Neural crest cell (in vitro differentiated cells): ENCODE measurements at regions not wholly inside any gene's neighbourhood (a gene's known extent, or its start where the extent isn't known, plus 50 kb on each side); places are given as distances from the start of the nearest gene placed in this dataset.

Experiments
- DNase-seq: peaks from one replicate; pipeline ENCODE4 v3.0.0; 2021; ENCODE audit warnings: low read depth, mixed read lengths, low spot score
- H3K27ac Mint-ChIP-seq: one replicate; pipeline ENCODE4 v1.8.0; 2021; ENCODE audit warnings: mild to moderate bottlenecking, mixed read lengths; ENCODE audit not compliant: unreplicated experiment
- H3K27me3 Mint-ChIP-seq: 2 replicates; pipeline ENCODE4 v1.8.0; 2021; ENCODE audit warnings: low read depth, mild to moderate bottlenecking, mixed read lengths
- H3K36me3 Mint-ChIP-seq: 2 replicates; pipeline ENCODE4 v1.8.0; 2021; ENCODE audit warnings: low read depth, mild to moderate bottlenecking, mixed read lengths
- H3K4me1 Mint-ChIP-seq: 2 replicates; pipeline ENCODE4 v1.8.0; 2021; ENCODE audit warnings: mixed read lengths
- H3K4me3 Mint-ChIP-seq: one replicate; pipeline ENCODE4 v1.8.0; 2021; ENCODE audit warnings: mild to moderate bottlenecking, mixed read lengths
- H3K9me3 Mint-ChIP-seq: 2 replicates; pipeline ENCODE4 v1.8.0; 2021; ENCODE audit warnings: mixed read lengths
- TF ChIP-seq, protein P1 (sequence below): fragments of 200-600 bp; sonication (generic); conservative IDR thresholded peaks from 2 replicates; pipeline ENCODE4 v1.5.0; 2021; ENCODE audit warnings: antibody characterized with exemption, mild to moderate bottlenecking

DNA sequence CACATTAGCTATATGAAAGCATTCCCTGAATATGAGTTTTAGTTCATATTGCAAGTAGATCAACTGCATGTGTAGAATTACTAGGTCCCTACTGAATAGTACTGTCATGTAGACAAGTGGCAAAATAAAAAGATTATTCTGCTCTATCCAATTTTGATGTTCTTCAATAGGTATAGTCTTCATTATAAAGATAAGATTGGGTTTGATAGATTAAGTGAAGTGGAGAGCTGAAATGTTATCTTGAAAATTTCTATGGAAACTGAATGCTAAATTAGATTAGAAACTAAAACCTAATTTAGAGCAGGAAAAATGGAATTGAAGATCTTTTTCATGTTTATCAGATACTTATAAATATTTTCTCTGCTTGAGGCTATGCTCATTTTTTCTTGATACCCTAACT, 1610.0 kb downstream of the BRINP3 start:
- H3K27ac Mint-ChIP-seq = no peak overlapping the region
- TF ChIP-seq, protein P1, sequence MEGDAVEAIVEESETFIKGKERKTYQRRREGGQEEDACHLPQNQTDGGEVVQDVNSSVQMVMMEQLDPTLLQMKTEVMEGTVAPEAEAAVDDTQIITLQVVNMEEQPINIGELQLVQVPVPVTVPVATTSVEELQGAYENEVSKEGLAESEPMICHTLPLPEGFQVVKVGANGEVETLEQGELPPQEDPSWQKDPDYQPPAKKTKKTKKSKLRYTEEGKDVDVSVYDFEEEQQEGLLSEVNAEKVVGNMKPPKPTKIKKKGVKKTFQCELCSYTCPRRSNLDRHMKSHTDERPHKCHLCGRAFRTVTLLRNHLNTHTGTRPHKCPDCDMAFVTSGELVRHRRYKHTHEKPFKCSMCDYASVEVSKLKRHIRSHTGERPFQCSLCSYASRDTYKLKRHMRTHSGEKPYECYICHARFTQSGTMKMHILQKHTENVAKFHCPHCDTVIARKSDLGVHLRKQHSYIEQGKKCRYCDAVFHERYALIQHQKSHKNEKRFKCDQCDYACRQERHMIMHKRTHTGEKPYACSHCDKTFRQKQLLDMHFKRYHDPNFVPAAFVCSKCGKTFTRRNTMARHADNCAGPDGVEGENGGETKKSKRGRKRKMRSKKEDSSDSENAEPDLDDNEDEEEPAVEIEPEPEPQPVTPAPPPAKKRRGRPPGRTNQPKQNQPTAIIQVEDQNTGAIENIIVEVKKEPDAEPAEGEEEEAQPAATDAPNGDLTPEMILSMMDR = no peak
- no peaks in the 10 kb centered on the region for H3K36me3 Mint-ChIP-seq
- no peaks in the 10 kb centered on the region for H3K9me3 Mint-ChIP-seq
- H3K27me3 Mint-ChIP-seq = no peaks in the 10 kb centered on the region
- DNase-seq = no peak
- H3K4me1 Mint-ChIP-seq = no peaks in the 10 kb centered on the region
- no peak overlapping the region for H3K4me3 Mint-ChIP-seq

DNA sequence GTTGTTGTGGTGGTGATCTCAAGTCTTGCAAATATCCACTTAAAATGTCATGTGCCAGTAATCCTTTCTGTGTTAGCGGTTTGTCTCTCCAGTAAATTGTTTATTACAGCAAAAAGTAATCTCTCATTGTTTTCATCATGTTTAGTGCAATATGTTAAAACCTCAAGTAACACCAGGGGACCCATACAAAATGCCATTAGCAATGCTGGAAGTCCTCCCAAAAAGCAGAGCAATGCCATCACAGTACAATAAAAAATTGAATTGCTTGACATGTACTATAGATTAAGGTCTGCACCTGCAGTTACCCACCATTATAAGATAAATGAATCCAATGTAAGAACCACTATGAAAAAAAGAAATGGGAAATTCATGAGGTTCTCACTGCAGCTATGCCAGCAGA, 1606.5 kb downstream of the BRINP3 start:
- Mint-ChIP-seq H3K36me3 (no peaks in the 10 kb centered on the region), H3K27me3 (no peaks in the 10 kb centered on the region), H3K27ac (no peak overlapping the region), H3K4me3 (no peak overlapping the region), H3K9me3 (no peaks in the 10 kb centered on the region), H3K4me1 (no peaks in the 10 kb centered on the region)
- TF ChIP-seq, protein P1 = no peak
- no peak for DNase-seq

DNA sequence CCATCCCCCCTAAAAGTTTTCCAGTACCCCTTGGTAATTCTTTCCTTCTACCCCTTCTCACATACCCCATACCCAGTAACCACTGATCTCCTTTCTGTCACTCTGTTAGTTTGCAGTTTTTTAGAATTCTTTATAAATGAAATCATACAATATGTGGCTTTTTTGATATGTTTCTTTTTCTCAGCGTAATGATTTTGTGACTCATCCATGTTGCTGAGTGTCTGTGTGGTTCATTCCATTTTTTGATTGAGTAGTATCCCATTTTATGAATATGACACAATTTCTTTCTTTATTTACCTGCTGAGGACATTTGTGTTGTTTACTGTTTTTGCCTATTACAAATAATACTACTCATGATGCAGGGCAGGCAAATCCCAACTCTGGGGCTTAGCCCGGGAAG, 1605.3 kb downstream of the BRINP3 start:
- Mint-ChIP-seq H3K36me3 (no peaks in the 10 kb centered on the region), H3K9me3 (no peaks in the 10 kb centered on the region)

DNA sequence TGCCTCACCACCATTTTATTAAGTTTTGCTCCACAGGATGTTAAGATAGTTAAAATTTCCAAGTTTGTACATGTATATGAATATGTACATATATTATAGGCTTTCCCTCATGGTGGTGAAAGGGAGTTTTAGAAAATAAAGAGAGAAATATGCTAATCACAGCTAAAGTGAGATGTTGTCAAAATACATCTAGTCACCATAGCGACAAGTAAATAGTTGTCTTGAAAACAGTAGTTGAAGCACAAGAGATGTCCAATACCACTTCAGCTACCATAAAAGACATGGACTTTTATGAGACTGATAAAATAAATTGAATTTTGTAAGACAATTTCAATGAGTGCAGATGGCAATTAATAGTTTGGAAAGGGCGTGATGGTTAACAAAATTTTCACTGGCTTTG, 1600.0 kb downstream of the BRINP3 start:
- no peak for DNase-seq
- TF ChIP-seq, protein P1 = no peak
- Mint-ChIP-seq H3K27me3 (no peaks in the 10 kb centered on the region), H3K27ac (no peak overlapping the region), H3K4me1 (no peaks in the 10 kb centered on the region), H3K4me3 (no peak overlapping the region), H3K9me3 (no peaks in the 10 kb centered on the region), H3K36me3 (no peaks in the 10 kb centered on the region)

More for the DNA sequence above, 1605.3 kb downstream of the BRINP3 start:
- Mint-ChIP-seq H3K4me3 (no peak overlapping the region), H3K27ac (no peak overlapping the region), H3K4me1 (no peaks in the 10 kb centered on the region), H3K27me3 (no peaks in the 10 kb centered on the region)
- DNase-seq = no peak
- TF ChIP-seq, protein P1 = no peak

DNA sequence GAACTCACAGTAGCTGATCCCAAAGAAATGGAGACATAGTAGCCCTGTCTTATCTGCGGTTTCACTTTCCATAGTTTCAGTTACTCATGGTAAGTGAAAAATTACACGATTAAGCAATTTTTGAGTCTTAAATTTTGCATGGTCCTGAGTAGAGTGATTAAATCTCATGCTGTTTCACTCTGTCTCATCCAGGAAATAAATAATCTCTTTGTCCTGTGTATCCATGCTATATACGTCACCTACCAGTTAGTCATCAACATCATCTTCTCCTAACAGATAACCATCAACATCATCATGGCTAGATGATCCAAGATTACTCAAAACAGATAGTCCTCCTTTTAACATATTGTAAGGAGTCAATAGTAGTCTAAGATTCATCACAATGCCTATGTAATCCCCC, 1589.3 kb downstream of the BRINP3 start:
- Mint-ChIP-seq H3K36me3 (no peaks in the 10 kb centered on the region), H3K4me3 (no peak overlapping the region), H3K9me3 (no peaks in the 10 kb centered on the region), H3K4me1 (no peaks in the 10 kb centered on the region), H3K27ac (no peak overlapping the region), H3K27me3 (no peaks in the 10 kb centered on the region)
- DNase-seq = no peak
- TF ChIP-seq, protein P1 = no peak

DNA sequence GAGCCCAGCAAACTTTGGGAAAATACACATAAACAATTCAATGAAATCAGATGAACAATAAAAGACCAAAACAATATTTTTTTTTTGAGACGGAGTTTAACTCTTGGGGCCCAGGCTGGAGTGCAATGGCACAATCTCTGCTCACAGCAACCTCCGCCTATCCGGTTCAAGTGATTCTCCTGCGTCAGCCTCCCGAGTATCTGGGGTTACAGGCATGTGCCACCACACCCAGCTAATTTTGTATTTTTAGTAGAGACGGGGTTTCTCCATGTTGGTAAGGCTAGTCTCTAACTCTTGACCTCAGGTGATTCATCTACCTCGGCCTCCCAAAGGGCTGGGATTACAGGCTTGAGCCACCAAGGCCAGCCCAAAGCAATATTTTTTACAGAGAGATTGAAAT, 1588.5 kb downstream of the BRINP3 start:
- H3K4me1 Mint-ChIP-seq = no peaks in the 10 kb centered on the region
- H3K9me3 Mint-ChIP-seq = no peaks in the 10 kb centered on the region
- H3K36me3 Mint-ChIP-seq = no peaks in the 10 kb centered on the region
- H3K27me3 Mint-ChIP-seq = no peaks in the 10 kb centered on the region
- no peak overlapping the region for H3K27ac Mint-ChIP-seq
- TF ChIP-seq, protein P1 = no peak
- H3K4me3 Mint-ChIP-seq = no peak overlapping the region
- DNase-seq = no peak
